ENCODE measurements at regions not wholly inside any gene's neighbourhood (a gene's known extent, or its start where the extent isn't known, plus 50 kb on each side); places are given as distances from the start of the nearest gene placed in this dataset.

- no TSS peak for BruUV-seq (replicated peaks)
- Histone ChIP-seq H3K9me3 (replicated peaks; ENCODE audit: control insufficient read depth, insufficient read depth, low read length) (no peaks in the 10 kb centered on the region), H4K20me1 (replicated peaks; ENCODE audit: control insufficient read depth, extremely low read depth, insufficient read depth, low read length) (no peaks in the 10 kb centered on the region), H3K4me2 (ENCODE audit: insufficient read depth, low read length) (no peak overlapping the region), H3K79me2 (ENCODE audit: control insufficient read depth, insufficient read depth, low read length) (no peaks in the 10 kb centered on the region), H2AFZ (ENCODE audit: low read depth, low read length) (no peak overlapping the region), H3K4me1 (ENCODE audit: control insufficient read depth, extremely low read depth, insufficient read depth, low read length) (no peaks in the 10 kb centered on the region), H3K27me3 (ENCODE audit: control insufficient read depth in 2 of 2, insufficient read depth in 2 of 2, low read length in 2 of 2) (peaks cover 2 to 27% of the 10 kb centered on the region in 2 experiments), H3K9ac (replicated peaks; ENCODE audit: extremely low read depth, insufficient read depth, low read length) (no peak overlapping the region), H3K27ac (ENCODE audit: insufficient read depth, low read depth, low read length) (no peak overlapping the region), H3K4me3 (replicated peaks in 1 of 3; ENCODE audit: insufficient read depth in 1 of 3, low read depth in 1 of 3, low read length in 3 of 3) (no peak overlapping the region), H3K9me1 (replicated peaks; ENCODE audit: control insufficient read depth, extremely low read depth, insufficient read depth, low read length) (no peaks in the 10 kb centered on the region), H3K36me3 (ENCODE audit: control insufficient read depth in 2 of 2, extremely low read depth in 1 of 2, insufficient read depth in 2 of 2, low read length in 2 of 2) (no peaks in the 10 kb centered on the region)
- POLR2A ChIA-PET: no interaction called here
- TF ChIP-seq FOS (IDR thresholded peaks at IDR 0.05; ENCODE audit: borderline replicate concordance, insufficient read depth, low read length) (no peak), GATA2 (IDR thresholded peaks at IDR 0.05; ENCODE audit: insufficient read depth, insufficient read length, low read depth, low read length) (no peak), EZH2 (IDR thresholded peaks at IDR 0.05; ENCODE audit: borderline replicate concordance, low read depth, low read length, severe bottlenecking) (no peak), JUN (IDR thresholded peaks at IDR 0.05; ENCODE audit: borderline replicate concordance, insufficient read depth, insufficient read length, low read depth) (no peak), MYC (IDR thresholded peaks at IDR 0.05; ENCODE audit: low read depth, low read length) (no peak), POLR2AphosphoS5 (IDR thresholded peaks at IDR 0.05; ENCODE audit: insufficient read depth, low read depth, low read length) (no peak), POLR2A (IDR thresholded peaks at IDR 0.05; ENCODE audit: low read depth, low read length) (no peak)
- TF ChIP-seq, protein P1, sequence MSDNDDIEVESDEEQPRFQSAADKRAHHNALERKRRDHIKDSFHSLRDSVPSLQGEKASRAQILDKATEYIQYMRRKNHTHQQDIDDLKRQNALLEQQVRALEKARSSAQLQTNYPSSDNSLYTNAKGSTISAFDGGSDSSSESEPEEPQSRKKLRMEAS (IDR thresholded peaks at IDR 0.05; ENCODE audit: insufficient read depth, insufficient read length): no peak
- TF ChIP-seq, protein P2, sequence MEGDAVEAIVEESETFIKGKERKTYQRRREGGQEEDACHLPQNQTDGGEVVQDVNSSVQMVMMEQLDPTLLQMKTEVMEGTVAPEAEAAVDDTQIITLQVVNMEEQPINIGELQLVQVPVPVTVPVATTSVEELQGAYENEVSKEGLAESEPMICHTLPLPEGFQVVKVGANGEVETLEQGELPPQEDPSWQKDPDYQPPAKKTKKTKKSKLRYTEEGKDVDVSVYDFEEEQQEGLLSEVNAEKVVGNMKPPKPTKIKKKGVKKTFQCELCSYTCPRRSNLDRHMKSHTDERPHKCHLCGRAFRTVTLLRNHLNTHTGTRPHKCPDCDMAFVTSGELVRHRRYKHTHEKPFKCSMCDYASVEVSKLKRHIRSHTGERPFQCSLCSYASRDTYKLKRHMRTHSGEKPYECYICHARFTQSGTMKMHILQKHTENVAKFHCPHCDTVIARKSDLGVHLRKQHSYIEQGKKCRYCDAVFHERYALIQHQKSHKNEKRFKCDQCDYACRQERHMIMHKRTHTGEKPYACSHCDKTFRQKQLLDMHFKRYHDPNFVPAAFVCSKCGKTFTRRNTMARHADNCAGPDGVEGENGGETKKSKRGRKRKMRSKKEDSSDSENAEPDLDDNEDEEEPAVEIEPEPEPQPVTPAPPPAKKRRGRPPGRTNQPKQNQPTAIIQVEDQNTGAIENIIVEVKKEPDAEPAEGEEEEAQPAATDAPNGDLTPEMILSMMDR (IDR thresholded peaks at IDR 0.05; ENCODE audit: extremely low read depth in 1 of 2, insufficient read depth in 1 of 2, low read depth in 1 of 2, low read length in 2 of 2): no peak
- no peak for DNase-seq (ENCODE audit: low read depth, low spot score)
- no peak for FAIRE-seq
- intact Hi-C loops (cut with micrococcal nuclease) (no loop called here), dilution Hi-C loops (cut with MboI; ENCODE audit: extremely low pct_ligation_motif_present, low sequenced_read_pairs) (no loop called here)
- CTCF ChIA-PET: interaction anchor here (1.4 kb wide), 1 partner anchor 13 kb away, joined by 3 read pairs; no protein-coding TSS in a partner anchor
These were observed 263.0 kb upstream of the FBXL7 start for GRCh38 chr5:15236911-15237508.

Data from endothelial cell of umbilical vein (primary cell).